HG03354 (cell line): ENCODE measurements at regions not wholly inside any gene's neighbourhood (a gene's known extent, or its start where the extent isn't known, plus 50 kb on each side); places are given as distances from the start of the nearest gene placed in this dataset.

Experiments used
- ATAC-seq: cut with Tn5 transposase; IDR thresholded peaks from one replicate; pipeline ENCODE4 v1.9.1; 2021; ENCODE audit warnings: mild to moderate bottlenecking; ENCODE audit not compliant: unreplicated experiment, poor library complexity, severe bottlenecking

DNA sequence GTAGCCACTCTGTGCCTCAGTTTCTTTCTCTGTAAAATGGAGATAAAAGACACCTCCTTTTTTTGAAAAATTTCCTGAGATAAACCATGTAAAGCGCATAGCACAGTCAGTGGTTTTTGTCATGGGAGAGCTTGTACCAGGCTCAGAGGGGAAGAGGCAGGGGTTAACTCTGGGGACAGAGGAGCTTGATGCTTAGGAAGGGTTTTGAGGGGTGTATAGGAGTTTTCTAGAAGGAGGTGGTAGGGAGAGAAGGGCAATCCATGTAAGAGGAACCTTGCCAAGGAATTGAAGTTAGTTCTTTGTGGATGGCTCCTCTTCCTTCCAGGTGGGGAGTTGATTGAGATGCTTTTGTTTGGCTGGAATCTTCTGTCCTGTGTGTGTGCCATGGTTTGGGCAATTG is 131.9 kb upstream of the GSE1 start:
- ATAC-seq = no peak

DNA sequence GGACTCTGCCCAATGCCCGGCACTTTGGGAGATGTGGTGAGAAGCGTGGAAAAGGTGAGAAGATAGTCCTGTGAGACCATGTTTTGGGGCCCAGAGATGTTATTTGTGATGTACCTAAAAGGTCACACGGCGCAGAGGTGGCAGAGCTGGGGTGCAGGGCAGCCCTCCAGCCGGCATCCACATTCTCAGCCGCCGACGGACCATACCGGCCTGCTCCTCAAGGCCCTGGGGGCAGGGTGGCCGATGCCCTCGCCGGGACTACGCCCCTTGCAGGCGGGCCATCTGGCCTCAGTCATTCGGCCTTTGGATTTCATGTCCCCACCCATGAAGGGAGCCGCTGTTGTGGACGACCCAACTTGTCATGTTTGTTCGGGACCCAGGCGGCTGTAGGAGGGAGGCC is 131.4 kb upstream of the GSE1 start:
- no peak for ATAC-seq

DNA sequence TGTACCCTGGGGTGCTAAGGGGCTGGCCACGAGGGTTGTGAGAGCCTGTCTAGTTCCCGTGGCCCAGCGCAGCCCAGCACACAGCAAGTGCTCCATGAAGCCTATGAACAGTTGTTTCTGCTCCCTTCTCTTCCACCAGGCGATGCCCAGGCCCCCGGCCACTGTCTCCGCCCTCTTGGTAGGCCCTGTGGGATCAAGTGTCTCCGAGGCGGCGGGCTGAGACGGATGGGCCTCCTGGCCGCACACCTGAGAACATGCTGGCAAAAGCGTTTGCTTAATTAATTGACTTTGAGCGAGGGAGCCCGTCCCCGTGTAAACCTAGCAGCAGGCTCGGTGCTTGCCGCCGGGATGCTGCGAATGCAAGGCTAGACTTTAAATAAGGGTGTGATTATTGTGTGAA is 129.7 kb upstream of the GSE1 start:
- ATAC-seq = no peak

DNA sequence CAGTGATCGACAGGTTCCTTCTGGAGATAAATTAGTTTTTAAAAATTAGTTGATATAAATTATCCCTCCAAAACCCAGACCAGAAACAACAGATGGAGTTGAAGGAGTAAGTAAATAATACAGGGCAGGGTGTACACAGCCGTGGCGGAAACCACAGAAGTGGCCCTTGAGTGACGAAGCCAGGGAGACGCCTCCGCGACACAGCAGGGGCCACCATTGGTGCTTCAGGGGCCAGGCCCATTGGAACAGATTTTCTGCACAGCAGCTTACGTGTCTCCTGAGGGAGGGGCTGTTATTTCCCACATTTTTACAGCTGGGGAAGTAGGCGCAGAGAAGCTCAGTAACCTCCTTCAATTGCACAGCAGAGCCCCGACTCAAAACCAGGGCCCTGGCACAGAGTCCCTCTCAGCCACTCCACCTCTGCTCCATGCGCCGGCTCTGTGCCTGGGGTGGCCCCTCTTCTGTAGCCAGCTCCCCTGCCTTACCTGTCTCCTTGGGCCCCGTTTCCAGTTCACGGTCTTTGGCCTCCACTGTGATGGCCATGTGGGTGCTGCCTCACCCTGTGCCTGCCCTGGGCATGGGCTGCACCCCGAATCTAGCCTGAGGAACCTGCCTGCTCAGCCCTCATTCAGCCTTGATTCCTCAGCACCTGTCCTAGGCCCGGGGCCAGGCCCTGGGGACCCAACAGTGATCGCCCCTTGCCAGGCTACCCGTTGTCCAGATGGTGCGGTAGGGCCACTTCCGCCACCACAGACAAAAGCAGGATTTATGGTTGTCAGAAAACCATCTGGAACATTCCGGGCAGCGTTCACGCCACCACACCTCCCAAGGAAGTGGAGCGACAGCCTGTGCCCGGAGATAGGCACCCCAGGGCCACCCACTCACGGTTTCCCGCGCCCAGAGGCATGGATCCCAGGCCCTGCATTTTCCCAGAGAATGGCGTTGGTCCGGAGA is 128.5 kb upstream of the GSE1 start:
- ATAC-seq = no peak

DNA sequence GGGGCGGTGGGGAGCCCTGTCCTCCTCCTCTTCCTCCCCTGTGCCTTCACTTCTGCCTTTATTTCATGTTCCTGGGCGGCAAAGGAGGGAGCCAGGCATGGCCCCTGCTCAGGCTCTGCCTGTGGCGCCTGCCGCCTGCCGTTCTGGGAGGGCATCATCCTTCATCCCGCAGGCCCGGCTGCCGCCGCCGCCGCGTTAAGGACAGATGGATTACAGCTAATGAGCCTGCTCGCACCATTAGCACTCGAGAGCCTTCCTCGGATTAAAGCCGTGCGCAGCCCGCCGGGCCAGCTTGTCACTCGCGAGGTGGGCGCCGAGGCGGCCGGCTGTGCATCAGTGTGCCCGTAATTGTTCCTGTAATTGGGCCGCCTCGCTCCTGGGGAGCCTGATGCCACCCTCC is 127.7 kb upstream of the GSE1 start:
- ATAC-seq = no peak

DNA sequence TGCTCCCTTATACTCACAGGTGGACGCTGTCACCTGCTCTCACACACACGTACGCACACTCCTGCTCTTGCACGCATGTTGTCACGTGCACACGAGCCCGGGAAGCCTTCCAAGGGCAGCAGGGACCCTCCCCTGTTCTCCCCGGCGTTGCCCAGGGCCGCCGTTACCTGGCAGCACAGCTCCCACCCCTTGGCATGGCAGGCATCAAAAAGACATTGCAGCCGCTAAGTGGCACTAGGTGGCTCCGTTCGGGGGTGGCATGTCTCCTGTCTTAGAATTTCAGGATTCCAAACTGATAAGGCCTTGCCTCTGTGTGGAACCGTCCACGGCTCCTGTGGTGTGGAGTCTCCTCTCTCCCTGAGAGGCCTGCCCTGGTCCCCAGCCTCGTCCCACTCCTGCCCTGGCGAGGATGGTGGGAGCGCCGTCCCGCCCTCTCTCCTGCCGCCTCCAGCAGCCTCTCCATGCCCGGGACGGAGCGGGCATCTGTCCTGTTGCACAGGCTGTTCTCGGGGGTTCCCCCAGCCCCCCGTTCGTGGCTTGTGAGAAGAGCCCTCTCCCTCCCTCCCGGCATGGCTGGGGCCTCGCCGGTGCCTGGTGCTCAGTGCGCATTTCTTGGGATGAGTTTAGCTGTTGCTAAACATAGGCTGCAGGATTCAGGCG is 126.7 kb upstream of the GSE1 start:
- no peak for ATAC-seq

DNA sequence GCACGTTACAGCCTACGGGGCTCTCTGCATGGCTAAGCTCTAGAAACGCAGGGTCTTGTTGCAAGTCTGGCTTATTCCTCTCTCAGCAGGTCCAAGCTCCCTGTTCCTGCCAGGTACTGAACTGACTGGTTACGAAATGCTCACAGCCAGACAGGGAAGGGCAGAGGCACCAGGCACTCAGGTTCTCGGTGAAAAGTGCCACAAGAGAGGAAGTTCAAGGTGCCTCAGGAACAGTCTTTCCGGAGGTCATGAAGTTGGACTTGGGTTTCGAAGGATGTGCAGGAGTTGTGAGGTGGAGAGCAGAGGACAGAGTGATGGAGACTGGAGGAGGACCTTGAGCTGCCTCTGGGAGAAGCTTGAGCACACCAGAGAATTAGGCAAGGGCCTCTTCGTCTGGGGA is 124.7 kb upstream of the GSE1 start:
- no peak for ATAC-seq

DNA sequence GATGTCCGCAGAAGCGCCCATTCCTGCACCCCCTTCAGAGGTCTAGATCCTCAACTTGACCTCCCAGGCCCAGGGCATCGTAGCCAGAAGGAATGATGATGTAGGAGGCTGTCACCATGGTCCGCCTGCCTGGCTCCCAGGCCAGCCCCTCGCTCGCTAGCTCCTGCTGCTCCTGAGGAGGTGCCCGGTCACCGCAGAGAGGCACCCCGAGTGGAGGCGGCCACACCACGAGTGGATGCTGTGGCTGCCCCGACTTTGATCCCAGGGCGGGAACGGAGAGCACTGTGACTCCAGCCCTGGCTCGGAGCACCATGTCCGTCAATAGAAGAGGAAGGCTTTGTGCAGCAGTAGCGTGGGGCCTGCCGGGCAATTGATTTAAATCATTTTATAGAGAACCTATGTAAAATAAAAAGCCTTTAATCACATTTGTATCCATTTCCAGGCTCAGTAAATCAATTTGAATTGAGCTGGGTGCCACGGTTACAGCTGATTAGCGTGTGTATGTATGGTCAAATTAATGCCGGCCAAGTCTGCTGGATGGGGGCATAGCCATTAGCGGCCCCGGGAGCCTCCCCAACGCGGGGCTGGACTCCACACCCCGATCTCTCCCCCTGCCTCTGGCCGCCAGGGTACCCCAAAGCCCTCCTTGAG is 122.6 kb upstream of the GSE1 start:
- no peak for ATAC-seq

DNA sequence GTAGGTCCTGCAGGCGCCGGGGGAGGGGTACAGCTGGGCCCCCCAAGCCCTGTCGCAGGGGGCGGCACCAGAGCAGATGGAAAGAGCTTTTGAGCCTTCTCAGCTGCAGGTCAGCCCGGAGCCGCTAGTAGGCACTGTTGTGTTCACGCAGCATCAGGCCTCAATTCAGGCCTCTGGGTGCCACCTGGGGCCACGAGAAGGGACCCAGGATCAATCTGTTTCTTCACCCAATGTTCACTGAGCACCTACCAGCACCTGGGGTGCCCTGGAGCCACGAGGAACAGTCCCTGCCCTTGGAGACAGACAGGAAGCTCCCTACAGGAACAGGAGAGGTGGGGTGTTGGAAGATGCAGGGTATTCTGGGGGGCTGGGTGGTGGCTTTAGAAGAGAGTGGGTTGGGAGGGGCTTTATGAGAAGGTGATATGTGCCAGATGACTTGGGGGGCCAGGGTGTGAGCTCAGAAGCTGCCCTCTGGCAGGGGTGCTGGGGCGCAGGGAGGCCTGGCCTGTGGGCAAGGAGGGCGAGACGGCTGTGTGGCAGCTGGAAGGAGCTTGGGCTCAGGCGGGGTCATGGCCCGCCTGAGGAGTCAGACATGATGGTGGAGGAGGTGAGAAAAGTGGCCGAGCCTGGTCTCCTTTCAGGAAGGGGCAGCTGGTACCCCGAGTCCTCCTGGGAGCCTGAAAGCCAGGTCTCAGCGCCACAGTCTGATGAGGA is 121.9 kb upstream of the GSE1 start:
- ATAC-seq = no peak

DNA sequence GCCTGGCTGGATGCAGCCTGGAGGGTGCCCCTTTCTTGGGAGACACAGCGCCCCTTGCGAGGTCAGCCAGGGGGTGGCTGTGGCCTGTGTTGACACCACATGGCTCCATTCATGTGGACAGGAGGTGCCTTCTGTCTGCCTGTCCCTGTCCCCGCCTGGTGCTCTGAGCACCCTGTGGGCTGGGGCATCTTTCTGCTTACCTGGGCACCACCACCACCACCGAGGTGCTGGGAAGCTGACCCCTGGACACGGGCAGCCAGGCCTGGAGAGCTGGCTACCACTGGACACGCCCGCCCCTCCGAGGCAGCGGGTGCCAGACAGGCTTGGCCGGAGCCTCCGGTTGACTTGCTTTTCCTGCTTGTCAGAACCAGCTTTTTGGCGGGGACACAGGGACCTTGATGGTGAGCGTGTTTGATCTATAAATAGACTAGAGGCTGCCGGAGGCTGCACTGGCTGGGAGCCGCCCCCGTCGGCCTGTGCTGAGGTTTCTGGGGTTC is 121.3 kb upstream of the GSE1 start:
- no peak for ATAC-seq

DNA sequence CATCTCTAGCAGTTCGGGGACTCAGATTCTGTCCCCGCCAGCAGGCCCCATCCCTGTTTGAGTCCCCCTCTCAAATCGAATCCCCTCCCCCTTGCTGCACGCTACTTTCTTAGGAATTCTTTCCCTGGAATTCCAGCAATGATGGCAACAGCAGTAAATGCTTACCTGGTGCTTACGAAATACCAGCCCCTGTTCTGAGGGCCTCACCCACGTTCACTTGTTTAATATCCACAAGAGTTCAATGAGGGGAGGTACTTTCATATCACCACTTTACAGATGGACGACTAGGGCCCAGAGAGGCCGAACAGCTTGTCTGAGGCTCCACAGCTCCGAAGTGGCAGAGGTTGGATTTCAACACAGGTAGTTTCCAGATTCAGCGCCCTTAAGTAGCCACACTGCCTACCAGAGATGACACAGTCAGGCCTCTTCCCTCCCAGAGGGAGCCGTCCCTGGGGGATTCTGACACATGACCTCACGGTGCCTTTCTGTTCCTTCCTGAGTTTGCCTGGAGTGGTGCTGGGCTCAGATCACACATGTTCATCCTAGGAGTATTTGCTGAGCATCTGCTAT is 120.7 kb upstream of the GSE1 start:
- no peak for ATAC-seq

DNA sequence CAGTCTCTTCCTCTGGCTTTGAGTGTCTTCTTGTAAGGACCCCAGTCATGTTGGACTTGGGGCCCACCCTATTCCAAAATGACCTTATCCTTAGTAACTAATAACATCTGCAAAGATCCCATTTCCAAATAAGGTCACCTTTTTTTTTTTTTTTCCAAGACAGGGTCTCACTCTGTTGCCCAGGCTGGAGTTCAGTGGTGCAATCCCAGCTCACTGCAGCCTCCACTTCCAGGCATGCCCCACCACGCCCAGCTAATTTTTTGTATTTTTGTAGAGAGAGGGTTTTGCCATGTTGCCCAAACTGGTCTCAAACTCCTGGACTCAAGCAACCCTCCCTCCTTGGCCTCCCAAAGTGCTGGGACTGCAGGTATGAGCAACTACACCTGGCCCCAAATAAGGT is 118.8 kb upstream of the GSE1 start:
- ATAC-seq = no peak

DNA sequence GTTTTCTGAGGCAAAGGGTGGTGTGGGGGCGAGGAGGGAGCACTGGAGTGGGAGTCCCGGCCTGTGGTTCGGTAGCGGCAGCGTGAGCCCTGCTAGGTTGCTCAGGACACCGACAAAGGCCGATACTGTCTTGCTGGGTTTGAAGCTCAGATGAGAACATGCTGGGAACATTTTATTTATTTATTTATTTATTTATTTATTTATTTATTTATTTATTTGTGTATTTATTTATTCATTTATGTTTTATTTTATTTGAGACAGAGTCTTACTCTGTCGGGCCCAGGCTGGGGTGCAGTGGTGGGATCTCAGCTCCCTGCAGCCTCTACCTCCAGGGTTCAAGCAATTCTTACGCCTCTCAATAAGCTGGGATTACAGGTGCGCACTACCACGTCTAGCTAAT is 117.9 kb upstream of the GSE1 start:
- no peak for ATAC-seq

DNA sequence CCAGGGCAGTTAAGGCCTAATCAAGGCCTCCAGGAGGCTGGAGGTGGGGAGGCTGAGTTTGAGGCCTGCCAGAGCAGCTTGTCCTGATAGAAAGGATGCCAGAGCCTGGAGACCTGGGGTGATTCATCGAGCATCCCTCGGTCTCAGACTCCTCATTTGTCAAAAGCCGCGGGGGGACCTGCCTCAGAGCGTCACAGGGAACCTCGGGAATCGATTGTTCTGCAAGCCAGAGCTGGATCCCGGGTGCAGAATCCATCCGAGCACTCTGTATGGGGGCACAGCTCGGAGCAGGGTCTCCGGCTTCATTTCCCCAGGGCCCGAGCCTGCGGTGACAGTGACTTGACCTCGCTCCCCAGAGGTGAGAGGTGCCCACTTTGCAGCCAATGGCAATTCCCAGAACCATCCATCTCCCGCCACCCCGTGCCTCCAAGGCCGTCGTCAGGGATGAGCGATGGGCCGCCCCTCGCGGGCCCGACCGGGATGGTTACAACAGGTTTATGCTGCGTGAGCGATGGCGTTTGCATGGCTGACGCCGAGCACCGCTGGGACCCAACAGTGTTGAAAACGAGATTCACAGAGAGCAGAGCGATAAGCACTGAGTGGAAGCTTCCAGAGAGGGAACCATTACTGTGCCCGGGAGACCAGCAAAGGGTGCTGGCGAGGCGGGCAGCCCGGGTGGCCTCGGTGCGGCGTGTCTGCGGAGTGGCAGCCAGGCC is 117.1 kb upstream of the GSE1 start:
- ATAC-seq = no peak

DNA sequence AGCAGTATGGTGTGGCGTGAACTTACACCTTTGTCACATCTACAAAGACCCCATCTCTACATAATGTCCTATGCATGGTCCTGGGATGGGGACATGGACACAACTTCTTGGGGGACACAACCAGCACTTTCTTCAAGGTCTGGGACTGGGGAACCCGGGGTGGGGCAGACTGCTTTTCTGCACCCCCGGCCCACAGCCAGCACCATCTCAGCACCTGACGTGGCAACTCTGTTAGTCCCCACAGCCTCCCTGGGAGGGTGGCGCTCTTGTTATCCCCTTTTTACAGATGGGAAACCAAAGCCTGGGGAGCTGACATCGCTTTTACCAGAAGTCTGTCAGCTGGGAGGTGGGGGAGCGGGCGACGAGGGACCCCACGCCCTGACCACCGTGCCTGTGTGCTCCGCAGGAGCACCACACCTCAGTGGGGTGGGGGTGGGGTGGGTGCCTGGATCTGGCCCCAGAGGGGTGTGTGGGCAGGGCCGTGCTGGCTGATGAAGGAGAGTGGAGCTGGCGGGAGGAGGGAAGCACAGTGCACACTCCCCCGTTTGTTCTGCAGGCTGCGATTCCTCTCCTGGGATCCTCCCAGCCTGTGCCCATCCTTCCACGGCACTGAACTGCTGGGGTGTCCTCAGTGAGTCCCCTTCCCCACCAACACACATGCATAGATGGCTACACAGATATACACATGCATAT is 115.4 kb upstream of the GSE1 start:
- ATAC-seq = no peak

DNA sequence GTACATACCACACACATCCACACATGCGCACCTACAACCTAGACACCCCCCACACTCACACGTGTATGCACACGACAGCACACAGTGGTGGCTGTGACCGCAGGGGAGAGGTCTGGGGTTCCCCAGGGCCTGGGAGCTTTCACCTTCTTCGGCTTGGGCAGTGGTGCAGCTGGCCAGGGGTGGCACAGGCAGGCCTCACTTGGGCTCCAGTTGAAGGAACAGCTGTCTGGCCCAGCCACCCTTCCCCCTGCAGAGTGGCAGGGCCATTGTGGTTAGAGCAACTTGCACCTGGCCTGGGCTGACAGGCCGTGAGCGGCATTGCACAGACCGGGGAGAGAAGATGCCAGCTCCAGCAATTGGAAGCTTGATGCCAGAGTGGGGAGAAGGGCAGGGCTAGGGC is 114.5 kb upstream of the GSE1 start:
- peak; percentile 70 for ATAC-seq

DNA sequence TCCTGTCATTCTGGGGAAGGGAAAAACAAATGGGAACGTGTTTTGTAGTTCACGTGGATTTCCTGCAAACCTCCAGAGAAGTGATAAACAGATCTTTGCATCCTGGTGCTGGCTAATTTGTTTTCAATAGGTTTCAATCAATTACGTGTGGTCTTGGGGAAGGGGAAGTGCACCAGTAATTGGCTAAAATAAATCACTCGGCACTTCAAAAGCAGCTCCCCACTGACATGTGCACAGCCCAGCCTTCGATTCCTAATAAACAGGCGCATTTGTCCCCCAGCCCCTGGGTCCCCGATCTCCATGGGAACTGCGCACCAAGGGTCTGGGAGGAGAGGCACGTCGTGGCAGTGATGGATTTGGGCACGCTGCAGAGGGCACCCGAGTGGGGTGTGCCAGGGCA is 112.9 kb upstream of the GSE1 start:
- no peak for ATAC-seq

DNA sequence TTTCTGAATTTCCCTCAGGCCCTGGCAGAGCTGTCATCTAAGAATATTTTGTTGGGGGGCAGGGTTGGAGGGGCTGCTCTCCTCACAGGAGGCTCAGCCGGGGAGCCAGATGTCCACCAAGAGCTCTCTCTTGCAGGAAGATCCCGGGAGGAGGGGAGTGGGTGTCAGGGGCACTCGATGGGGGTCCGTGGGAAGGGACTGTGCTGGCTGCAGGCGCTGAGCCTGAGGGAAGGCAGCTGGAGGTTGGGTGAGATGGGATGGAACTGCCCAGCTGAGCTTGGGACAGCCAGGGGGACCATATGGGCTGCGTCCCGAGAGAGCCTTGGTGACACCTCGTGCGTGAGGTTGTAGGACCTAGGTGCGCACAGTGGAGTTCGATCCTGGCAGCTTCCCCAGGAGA is 111.2 kb upstream of the GSE1 start:
- no peak for ATAC-seq

DNA sequence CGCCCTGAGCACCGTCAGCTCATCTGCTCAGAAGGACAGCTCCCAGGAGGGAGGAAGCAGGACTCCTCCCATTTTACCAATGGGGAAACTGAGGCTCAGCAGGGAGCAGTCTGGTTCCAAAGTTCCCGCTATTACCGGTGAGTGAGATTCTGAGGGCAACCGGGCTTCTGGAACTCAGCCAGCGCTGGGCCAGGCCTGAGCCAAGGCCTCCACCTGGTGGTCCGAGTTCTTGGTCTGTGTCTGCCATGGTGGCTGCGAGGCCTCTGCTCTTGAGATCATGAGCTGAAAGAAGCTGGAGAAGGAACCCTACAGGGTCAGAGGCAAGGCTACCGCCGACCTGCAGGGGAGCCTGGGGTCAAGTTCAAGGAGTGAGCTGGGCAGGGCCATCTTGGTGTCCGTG is 110.8 kb upstream of the GSE1 start:
- no peak for ATAC-seq
